ENCODE measurements at regions not wholly inside any gene's neighbourhood (a gene's known extent, or its start where the extent isn't known, plus 50 kb on each side); places are given as distances from the start of the nearest gene placed in this dataset.
A peak's percentile ranks its signal among the peaks of the same experiment; 100 is the strongest.

DNA sequence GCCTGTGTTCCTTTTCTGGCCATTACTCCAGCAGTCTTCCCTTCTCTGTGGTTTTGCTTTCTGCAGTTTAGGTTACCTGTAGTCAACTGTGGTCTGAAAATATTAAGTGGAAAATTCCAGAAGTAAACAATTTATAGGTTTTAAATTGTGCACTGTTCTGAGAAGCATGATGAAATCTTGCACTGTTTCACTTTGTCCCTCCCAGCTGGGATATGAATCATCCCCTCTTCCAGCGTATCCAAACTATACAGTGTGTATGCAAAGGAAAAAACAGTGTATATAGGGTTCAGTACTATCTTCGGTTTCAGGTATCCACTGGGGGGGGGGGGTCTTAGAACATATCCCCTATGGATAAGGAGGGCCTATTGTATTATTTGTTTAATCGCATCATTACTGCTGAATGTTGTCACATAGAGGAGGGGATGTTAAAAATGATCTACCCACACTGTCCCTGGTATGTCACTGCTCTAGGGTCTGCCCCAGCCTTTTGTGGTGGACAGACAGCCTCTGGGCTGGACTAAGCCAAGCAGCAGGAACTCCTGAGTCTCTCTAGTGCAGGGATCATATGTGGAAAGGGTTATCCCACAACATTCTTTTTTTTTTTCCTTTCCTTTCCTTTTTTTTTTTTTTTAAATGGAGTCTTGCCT lies 109.1 kb upstream of the MAX start:
- H3K4me1 ChIP-seq (ENCODE audit: control insufficient read depth, insufficient read depth, low read length), result no peaks in the 10 kb centered on the region
- no TSS peak for BruUV-seq (replicated peaks)
- no peak for TF ChIP-seq REST (IDR thresholded peaks at IDR 0.05; ENCODE audit: insufficient read depth in 1 of 2, low read depth in 2 of 2, low read length in 1 of 2)
- no peak for TF ChIP-seq TCF7L2 (IDR thresholded peaks at IDR 0.05; ENCODE audit: low read depth, low read length)
- TF ChIP-seq SIN3A (IDR thresholded peaks at IDR 0.05; ENCODE audit: borderline replicate concordance, insufficient read depth, low read depth, low read length), result no peak
- no peak for TF ChIP-seq POLR2AphosphoS5 (IDR thresholded peaks at IDR 0.05; ENCODE audit: low read depth, low read length)
- peak; percentile 60; the same call in 1 of the 2 replicates for ATAC-seq
- H3K27me3 ChIP-seq (ENCODE audit: control insufficient read depth, insufficient read depth, low read length), result no peaks in the 10 kb centered on the region
- ChIA-PET CTCF (no interaction called here), POLR2A (no interaction called here)
- no peak for DNase-seq (ENCODE audit: low read depth, low spot score)
- H3K4me3 ChIP-seq (ENCODE audit: low read depth in 2 of 2, low read length in 2 of 2), result no peak overlapping the region
- intact Hi-C loops (cut with micrococcal nuclease; ENCODE audit: unreplicated experiment) (no loop called here), in situ Hi-C loops (cut with HindIII; ENCODE audit: low pct_unique_long_range_greater_than_20kb, low sequenced_read_pairs) (no loop called here)
- H3K36me3 ChIP-seq (ENCODE audit: control insufficient read depth, insufficient read depth, low read length), result no peaks in the 10 kb centered on the region
- no peaks in the 10 kb centered on the region for H3K9me3 ChIP-seq (ENCODE audit: control insufficient read depth, insufficient read depth, low read depth, low read length)
- no peak overlapping the region for H3K27ac ChIP-seq (ENCODE audit: low read length)

GRCh38 chr14:65213316-65213715 lies 111.0 kb upstream of the MAX start:
- in situ Hi-C loops (cut with HindIII; ENCODE audit: low pct_unique_long_range_greater_than_20kb, low sequenced_read_pairs) (no loop called here), intact Hi-C loops (cut with micrococcal nuclease; ENCODE audit: unreplicated experiment) (no loop called here)
- POLR2A ChIA-PET, result interaction anchor here (0.6 kb wide), 1 partner anchor 37 kb away, joined by 5 read pairs; no protein-coding TSS in a partner anchor
- Histone ChIP-seq H3K4me1 (ENCODE audit: control insufficient read depth, insufficient read depth, low read length) (no peaks in the 10 kb centered on the region), H3K36me3 (ENCODE audit: control insufficient read depth, insufficient read depth, low read length) (no peaks in the 10 kb centered on the region), H3K4me3 (ENCODE audit: low read depth in 2 of 2, low read length in 2 of 2) (no peak overlapping the region), H3K27me3 (ENCODE audit: control insufficient read depth, insufficient read depth, low read length) (no peaks in the 10 kb centered on the region), H3K9me3 (ENCODE audit: control insufficient read depth, insufficient read depth, low read depth, low read length) (no peaks in the 10 kb centered on the region), H3K27ac (ENCODE audit: low read length) (no peak overlapping the region)
- ATAC-seq, result no peak
- TF ChIP-seq SIN3A (IDR thresholded peaks at IDR 0.05; ENCODE audit: borderline replicate concordance, insufficient read depth, low read depth, low read length), result no peak
- TF ChIP-seq POLR2AphosphoS5 (IDR thresholded peaks at IDR 0.05; ENCODE audit: low read depth, low read length), result no peak
- TF ChIP-seq CTCF (IDR thresholded peaks at IDR 0.05), result no peak
- TF ChIP-seq TCF7L2 (IDR thresholded peaks at IDR 0.05; ENCODE audit: low read depth, low read length), result no peak
- no peak for TF ChIP-seq REST (IDR thresholded peaks at IDR 0.05; ENCODE audit: insufficient read depth in 1 of 2, low read depth in 2 of 2, low read length in 1 of 2)
- DNase-seq (ENCODE audit: low read depth, low spot score), result no peak
- CTCF ChIA-PET, result no interaction called here
- BruUV-seq (replicated peaks), result no TSS peak

Data from Panc1 (cell line).